ENCODE measurements at regions not wholly inside any gene's neighbourhood (a gene's known extent, or its start where the extent isn't known, plus 50 kb on each side); places are given as distances from the start of the nearest gene placed in this dataset.

- no peaks in the 10 kb centered on the region for H3K79me2 ChIP-seq (ENCODE audit: insufficient read depth, low read length)
- peaks cover 9 to 11% of the 10 kb centered on the region in 2 experiments for H3K9me3 Mint-ChIP-seq
- no peak overlapping the region for H3K4me3 Mint-ChIP-seq
- H3K9me3 ChIP-seq (ENCODE audit: control insufficient read depth, low read depth, low read length), result no peaks in the 10 kb centered on the region
- no peak overlapping the region for H2BK15ac ChIP-seq (ENCODE audit: low read depth, low read length)
- no peak overlapping the region for H3K9ac ChIP-seq (ENCODE audit: extremely low read depth, insufficient read length, low read length)
- H2AFZ ChIP-seq (ENCODE audit: low read length), result no peak overlapping the region
- H3K27ac ChIP-seq (ENCODE audit: insufficient read length, low read depth, low read length), result no peak overlapping the region
- no peak overlapping the region for H2BK12ac ChIP-seq (ENCODE audit: insufficient read length, low read depth, low read length)
- no peaks in the 10 kb centered on the region for H4K20me1 ChIP-seq (ENCODE audit: control insufficient read depth, insufficient read depth, insufficient read length)
- H2AK5ac ChIP-seq (ENCODE audit: insufficient read length, low read length), result no peak overlapping the region
- no peak overlapping the region for H4K8ac ChIP-seq (replicated peaks; ENCODE audit: insufficient read length, low read depth, low read length)
- no peak overlapping the region for H2BK5ac ChIP-seq (ENCODE audit: insufficient read length, low read length)
- H3K27me3 ChIP-seq (ENCODE audit: insufficient read depth, low read length), result no peaks in the 10 kb centered on the region
- no peaks in the 10 kb centered on the region for H3K23me2 ChIP-seq (ENCODE audit: insufficient read length, low read depth, low read length, poor library complexity, severe bottlenecking)
- H4K5ac ChIP-seq (ENCODE audit: insufficient read length, low read depth, low read length), result no peak overlapping the region
- no peak for DNase-seq
- H3K36me3 Mint-ChIP-seq (ENCODE audit: insufficient read depth in 1 of 3, low read depth in 3 of 3), result peaks cover 0 to 5% (median 0%) of the 10 kb centered on the region in 3 experiments; a peak in 2 of 7 replicates
- no peak overlapping the region for H3K56ac ChIP-seq (ENCODE audit: insufficient read length, low read depth, low read length)
- no peak overlapping the region for H3K23ac ChIP-seq (ENCODE audit: insufficient read length, low read depth, low read length)
- H3K4me1 ChIP-seq (ENCODE audit: insufficient read depth, low read length), result no peaks in the 10 kb centered on the region
- no CpG with 5 or more reads among the region's 1 CpG for WGBS (ENCODE audit: extremely low coverage, insufficient read length, low lambda C conversion rate)
- no peak overlapping the region for H2BK120ac ChIP-seq (ENCODE audit: low read depth, low read length, poor library complexity, severe bottlenecking)
- H3K27ac Mint-ChIP-seq, result no peak overlapping the region
- H3K79me1 ChIP-seq (ENCODE audit: insufficient read depth, low read depth, low read length, poor library complexity, severe bottlenecking), result no peaks in the 10 kb centered on the region
- H3K14ac ChIP-seq (ENCODE audit: insufficient read depth, low read length), result no peak overlapping the region
- no peak overlapping the region for H3K18ac ChIP-seq (ENCODE audit: insufficient read length, low read depth, low read length)
- no peaks in the 10 kb centered on the region; the same call in 1 of the 2 replicates for H3K27me3 Mint-ChIP-seq (ENCODE audit: low read depth)
- TF ChIP-seq CTCF (conservative IDR thresholded peaks at IDR 0.05), result no peak
- H3K4ac ChIP-seq (ENCODE audit: low read depth, low read length), result no peak overlapping the region
- no peak overlapping the region for H2BK20ac ChIP-seq (ENCODE audit: low read depth, low read length, poor library complexity, severe bottlenecking)
- no peaks in the 10 kb centered on the region for H3K4me1 Mint-ChIP-seq
- no peak overlapping the region for H3K4me2 ChIP-seq (ENCODE audit: insufficient read depth, insufficient read length, low read length)
- no peak overlapping the region for H3T11ph ChIP-seq (ENCODE audit: low read length)
- H4K91ac ChIP-seq (ENCODE audit: insufficient read length, low read depth, low read length), result no peak overlapping the region
These were observed 757.3 kb downstream of the DOK5 start for GRCh38 chr20:55232647-55233046.

All from H9 (cell line).